NCI-H82 (cell line): ENCODE measurements at regions not wholly inside any gene's neighbourhood (a gene's known extent, or its start where the extent isn't known, plus 50 kb on each side); places are given as distances from the start of the nearest gene placed in this dataset.
A peak's percentile ranks its signal among the peaks of the same experiment; 100 is the strongest.

Experiments
- DNase-seq: peaks from one replicate; lab custom pipeline; 2025; lab: John Stamatoyannopoulos, UW

DNA sequence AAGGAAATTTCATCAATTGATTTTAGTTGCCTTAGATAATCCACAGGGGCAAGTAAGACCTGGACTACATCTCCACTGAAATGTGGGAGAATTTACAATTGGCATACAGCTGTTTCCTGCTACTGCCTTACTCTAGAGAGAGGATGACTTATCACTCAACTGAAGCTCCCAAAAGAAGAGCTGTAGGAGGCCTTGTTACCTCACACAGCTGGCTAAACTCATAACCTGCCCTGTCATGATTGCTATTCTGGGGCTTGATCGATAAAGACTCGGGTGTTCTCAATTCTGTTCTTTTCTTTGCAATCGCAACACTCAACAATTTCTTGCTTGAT, 1396.4 kb downstream of the EFNB2 start:
- no peak for DNase-seq

DNA sequence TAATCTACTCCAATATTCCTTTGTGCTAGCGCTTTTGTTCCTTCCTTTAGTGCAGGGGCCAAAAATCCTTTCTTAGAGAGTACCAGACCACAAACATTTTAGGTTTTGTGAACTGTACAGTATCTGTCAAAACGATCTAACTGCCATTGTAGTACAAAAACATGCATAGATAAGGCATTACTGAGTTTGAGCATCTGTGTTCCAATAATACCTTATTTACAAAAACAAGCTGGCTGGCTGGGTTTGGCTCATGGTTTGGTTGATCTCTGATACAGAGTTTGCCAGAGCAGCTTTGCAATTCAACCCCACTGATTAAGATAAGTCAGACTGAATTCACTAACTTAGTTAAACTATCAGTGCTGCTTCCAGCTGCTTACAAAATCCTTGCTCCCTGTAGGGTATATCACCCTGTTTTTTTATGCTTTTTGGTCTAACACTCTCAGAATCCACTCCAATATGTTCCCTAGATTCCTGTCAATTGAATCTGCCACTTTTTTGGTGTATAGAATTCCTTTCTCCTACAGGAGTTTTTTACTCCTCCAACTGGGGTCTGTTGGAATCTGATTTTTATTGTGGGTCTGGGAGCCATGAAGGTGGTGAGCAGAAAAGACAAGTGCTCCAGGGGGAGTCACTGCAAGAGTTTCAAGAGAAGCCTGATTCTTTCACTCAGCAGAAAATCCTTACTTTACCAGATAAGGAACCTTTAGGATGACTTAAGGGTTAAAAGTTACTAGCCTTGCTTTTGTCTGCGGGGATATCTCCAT, 1399.4 kb downstream of the EFNB2 start:
- no peak for DNase-seq

- no peak for DNase-seq
These were observed 1407.7 kb downstream of the EFNB2 start for GRCh38 chr13:105127732-105128131.

DNA sequence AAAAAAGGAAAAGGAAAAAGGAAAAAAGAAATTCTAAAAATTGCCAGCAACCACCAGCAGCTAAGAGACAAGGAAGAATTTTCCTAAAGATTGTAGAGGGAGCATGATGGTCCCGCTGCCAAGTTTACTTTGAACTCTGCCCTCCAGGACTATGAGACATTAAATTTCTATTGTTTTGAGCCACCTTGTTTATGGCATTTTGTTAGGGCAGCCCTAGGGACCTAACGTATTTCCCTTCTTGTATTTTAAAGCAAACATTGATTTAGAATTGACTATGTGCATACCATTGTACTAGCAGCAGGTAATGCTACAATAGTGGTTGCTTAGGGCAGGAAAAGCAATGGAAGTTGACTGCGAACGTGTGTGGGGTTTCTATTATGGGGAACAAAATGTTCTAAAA, 1414.2 kb downstream of the EFNB2 start:
- DNase-seq = no peak

DNA sequence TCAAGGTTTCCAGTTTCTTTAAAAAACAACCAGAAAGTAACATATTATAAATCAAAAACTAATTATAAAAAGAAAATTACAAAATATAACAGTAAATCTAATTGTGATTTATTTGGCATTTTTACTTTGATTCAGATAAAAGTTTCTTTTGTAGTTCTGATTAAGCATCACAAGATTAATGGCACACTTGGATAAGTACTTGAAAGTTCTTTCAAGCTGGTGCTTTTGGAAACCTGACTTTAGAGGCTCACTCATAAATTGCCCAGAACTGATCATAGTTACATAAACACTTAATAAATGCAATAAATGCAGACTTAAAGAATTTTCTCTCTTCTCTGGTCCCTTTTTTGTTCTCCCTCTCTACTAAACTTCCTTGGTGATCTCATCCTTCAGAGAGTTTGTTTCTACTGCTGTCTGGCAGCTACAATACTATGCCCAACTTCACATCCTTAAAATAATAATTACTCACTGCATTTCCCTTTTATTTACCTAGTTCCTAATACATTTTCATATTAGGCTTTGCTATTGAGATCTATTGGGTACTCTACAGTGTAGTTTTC, 1417.0 kb downstream of the EFNB2 start:
- no peak for DNase-seq

DNA sequence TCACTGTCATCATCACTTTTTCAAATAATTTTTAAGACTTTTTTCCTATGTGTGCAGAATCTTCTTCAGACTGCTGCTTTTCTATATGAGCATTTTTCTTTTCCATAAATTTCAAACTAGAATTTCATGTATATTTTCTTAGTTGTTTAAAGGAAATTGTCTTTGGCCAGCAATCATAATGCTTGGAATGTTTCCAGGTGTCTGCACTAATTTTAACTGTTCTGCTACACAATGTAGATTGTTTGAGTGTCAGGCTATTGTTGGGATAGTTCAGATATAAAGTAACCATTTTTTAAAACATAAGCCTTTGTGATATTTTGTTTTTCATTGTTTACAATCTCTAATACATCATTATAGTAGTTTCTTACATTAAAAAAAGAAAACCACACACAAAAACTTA, 1418.5 kb downstream of the EFNB2 start:
- DNase-seq = no peak

DNA sequence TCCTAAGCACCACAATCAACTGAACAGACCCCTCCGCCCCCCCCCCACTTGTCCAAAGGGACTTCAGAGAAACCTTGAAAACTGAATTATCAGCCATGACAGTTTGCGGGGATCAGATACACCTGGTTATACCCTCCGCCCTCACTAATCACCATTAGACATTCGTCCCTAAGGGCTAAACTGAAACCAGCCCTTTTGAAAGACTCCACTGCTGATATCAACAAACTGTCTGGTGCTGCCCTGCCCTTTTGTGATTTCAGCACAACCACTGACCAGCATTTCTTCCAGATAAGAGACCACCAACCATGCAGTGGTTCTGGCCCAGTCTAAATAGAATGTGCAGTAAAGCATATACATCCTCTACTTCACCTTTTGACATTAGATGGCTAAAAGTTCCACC, 1422.9 kb downstream of the EFNB2 start:
- no peak for DNase-seq

GRCh38 chr13:105107781-105108180, 1427.7 kb downstream of the EFNB2 start:
- no peak for DNase-seq

GRCh38 chr13:105105471-105105870, 1430.0 kb downstream of the EFNB2 start:
- DNase-seq = no peak

GRCh38 chr13:105097521-105097920, 1437.9 kb downstream of the EFNB2 start:
- no peak for DNase-seq

- no peak for DNase-seq
These were observed 1445.4 kb downstream of the EFNB2 start for GRCh38 chr13:105089858-105090643.

GRCh38 chr13:105087945-105088344, 1447.5 kb downstream of the EFNB2 start:
- no peak for DNase-seq

- peak; percentile 3 for DNase-seq
These were observed 1450.5 kb downstream of the EFNB2 start for GRCh38 chr13:105084931-105085330.

- peak; percentile 99 for DNase-seq
These were observed 1451.5 kb downstream of the EFNB2 start for GRCh38 chr13:105083992-105084391.

DNA sequence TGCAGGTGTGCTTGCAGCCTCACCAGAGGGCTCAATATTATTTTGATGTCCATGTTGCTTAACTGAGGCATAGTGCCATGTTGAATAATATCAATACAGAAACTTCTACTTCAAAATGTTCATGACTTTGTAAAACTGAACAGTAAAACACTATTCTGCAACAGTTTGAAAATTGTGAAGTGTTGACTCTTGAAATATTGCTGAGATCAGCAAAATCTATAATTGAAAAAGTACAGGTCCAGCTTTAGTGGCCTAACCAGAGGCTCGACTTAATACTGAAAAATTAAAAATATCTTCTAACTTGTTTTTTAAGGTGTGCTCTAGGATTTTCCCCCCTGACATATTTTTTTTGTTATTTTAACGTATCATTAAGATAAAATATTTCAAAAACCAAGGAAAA, 1460.7 kb downstream of the EFNB2 start:
- no peak for DNase-seq

GRCh38 chr13:105073041-105073440, 1462.4 kb downstream of the EFNB2 start:
- no peak for DNase-seq

DNA sequence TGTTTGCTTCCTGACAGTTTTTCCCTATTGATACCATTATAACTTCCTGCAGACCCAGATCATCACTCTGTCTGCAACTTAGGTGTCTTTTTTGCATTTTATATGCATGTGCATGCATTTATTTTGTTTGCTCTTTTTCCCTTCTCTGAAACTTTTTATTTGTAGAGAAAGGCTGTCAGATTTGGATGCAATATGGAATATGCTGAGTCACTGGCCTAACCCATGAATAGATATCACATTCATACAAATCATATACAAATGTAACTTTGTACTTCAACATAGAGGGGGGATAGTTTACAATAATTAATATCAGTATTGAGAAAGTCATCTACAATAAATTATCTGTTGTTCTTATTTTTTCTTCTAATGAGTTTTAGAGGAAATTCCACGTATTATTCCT, 1465.0 kb downstream of the EFNB2 start:
- no peak for DNase-seq

DNA sequence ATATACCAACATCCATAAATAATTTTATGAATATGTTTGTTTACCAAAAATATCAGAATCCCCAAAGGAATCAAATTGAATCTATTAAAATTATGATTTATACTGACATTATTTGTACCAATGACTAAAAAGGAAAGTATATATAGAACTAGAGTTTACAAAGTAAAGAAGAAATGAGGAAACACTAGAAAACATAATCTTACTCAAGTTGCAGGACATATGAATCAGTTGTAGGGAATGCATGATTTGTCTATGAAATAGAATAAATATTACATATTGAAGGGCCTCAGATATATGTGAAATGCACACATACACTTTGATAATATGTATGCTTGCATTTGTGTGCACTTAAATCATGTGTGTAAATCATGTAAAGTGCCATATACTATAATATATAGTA, 1466.4 kb downstream of the EFNB2 start:
- DNase-seq = no peak

GRCh38 chr13:105063676-105064075, 1471.8 kb downstream of the EFNB2 start:
- peak; percentile 26 for DNase-seq

DNA sequence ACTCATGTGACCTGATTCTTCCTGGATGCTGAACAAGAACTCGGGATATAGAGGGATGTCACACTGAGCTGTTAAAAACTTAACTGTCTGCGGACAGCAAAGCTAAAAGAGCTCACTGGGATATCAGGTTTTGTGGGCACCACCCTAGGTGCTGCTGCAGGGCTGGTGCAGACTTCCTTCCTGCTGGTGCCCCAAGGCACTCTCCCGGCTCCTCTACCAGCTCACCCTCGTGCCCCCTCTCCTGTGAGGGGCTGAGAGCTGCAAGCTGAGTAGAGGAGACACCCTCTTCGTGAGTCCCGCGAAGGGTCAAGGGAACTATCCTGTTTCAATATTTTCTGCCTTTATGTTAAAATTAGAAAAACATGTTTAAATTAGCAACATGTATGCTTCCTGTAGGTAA, 1475.7 kb downstream of the EFNB2 start:
- DNase-seq = no peak

DNA sequence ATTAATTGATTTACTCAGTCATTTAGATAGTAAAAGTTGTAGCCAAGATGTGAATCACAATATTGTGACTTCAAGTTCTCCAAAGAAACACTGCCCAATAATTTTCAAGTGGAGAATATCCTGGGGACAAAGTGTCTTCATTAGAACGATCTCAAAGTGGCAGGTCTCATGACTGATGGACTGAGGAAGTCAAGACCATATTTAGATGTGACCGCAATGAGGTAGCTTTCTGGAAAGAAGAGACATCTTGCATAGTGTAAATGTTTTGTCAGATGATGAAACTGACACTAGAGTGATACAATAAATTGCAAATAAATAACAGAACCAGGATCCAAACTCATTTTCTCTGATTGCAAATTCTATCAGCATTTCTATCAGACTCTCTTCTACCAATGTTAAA, 1476.9 kb downstream of the EFNB2 start:
- DNase-seq = no peak

- DNase-seq = no peak
These were observed 1482.8 kb downstream of the EFNB2 start for GRCh38 chr13:105052711-105053110.

- DNase-seq = no peak
These were observed 1484.8 kb downstream of the EFNB2 start for GRCh38 chr13:105050686-105051085.
